ENCODE measurements at regions not wholly inside any gene's neighbourhood (a gene's known extent, or its start where the extent isn't known, plus 50 kb on each side); places are given as distances from the start of the nearest gene placed in this dataset.

GRCh38 chr3:72163809-72164634 is 379.1 kb upstream of the PROK2 start:
- TF ChIP-seq CTCF (conservative IDR thresholded peaks at IDR 0.05) (no peak), EZH2 (IDR thresholded peaks at IDR 0.05; ENCODE audit: low read depth) (no peak)
